ENCODE measurements at regions not wholly inside any gene's neighbourhood (a gene's known extent, or its start where the extent isn't known, plus 50 kb on each side); places are given as distances from the start of the nearest gene placed in this dataset.

DNA sequence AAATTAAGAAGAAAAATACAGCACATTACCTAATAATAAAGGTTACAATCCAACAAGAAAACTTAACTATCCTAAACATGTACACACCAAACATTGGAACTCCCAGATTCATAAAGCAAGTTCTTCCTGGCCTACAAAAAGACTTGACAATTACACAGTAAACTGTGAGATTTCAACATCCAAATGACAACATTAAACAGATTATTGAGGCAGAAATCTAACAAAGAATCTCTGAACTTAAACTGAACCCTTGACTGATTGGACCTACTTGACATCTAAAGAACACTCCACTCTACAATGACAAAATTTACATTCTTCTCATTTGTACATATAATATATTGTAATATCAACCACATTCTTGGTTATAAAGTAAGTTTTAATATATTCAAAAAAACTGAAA is 1341.3 kb downstream of the LRFN5 start:
- no peak overlapping the region for H3K4me3 ChIP-seq
- H3K27ac ChIP-seq = no peak overlapping the region
- in situ Hi-C loops (cut with MboI; ENCODE audit: low pct_ligation_motif_present in 1 of 4, low pct_unique_long_range_greater_than_20kb in 1 of 4, low sequenced_read_pairs in 3 of 4) = no loop called here
- DNase-seq = no peak
- H3K36me3 ChIP-seq = no peaks in the 10 kb centered on the region
- no peaks in the 10 kb centered on the region for H3K9me3 ChIP-seq
- intact Hi-C loops (cut with DNase I; ENCODE audit: low total_unique reads) = no loop called here
- no peaks in the 10 kb centered on the region for H3K27me3 ChIP-seq
- TF ChIP-seq POLR2AphosphoS5 (IDR thresholded peaks at IDR 0.05) (no peak), POLR2A (IDR thresholded peaks at IDR 0.05) (no peak), EP300 (IDR thresholded peaks at IDR 0.05; ENCODE audit: low read depth) (no peak)
- TF ChIP-seq, protein P1, sequence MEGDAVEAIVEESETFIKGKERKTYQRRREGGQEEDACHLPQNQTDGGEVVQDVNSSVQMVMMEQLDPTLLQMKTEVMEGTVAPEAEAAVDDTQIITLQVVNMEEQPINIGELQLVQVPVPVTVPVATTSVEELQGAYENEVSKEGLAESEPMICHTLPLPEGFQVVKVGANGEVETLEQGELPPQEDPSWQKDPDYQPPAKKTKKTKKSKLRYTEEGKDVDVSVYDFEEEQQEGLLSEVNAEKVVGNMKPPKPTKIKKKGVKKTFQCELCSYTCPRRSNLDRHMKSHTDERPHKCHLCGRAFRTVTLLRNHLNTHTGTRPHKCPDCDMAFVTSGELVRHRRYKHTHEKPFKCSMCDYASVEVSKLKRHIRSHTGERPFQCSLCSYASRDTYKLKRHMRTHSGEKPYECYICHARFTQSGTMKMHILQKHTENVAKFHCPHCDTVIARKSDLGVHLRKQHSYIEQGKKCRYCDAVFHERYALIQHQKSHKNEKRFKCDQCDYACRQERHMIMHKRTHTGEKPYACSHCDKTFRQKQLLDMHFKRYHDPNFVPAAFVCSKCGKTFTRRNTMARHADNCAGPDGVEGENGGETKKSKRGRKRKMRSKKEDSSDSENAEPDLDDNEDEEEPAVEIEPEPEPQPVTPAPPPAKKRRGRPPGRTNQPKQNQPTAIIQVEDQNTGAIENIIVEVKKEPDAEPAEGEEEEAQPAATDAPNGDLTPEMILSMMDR (IDR thresholded peaks at IDR 0.05) = no peak
- no peaks in the 10 kb centered on the region for H3K4me1 ChIP-seq

GRCh38 chr14:42944284-42944683 is 1337.6 kb downstream of the LRFN5 start:
- Histone ChIP-seq H3K4me3 (no peak overlapping the region), H3K27me3 (no peaks in the 10 kb centered on the region), H3K9me3 (no peaks in the 10 kb centered on the region), H3K36me3 (no peaks in the 10 kb centered on the region), H3K27ac (no peak overlapping the region), H3K4me1 (no peaks in the 10 kb centered on the region)
- intact Hi-C loops (cut with DNase I; ENCODE audit: low total_unique reads) = no loop called here
- in situ Hi-C loops (cut with MboI; ENCODE audit: low pct_ligation_motif_present in 1 of 4, low pct_unique_long_range_greater_than_20kb in 1 of 4, low sequenced_read_pairs in 3 of 4) = no loop called here
- no peak for DNase-seq
- WGBS, 2 donors (ENCODE audit: low coverage in 1 of 2) = 69 to 83% methylated on average over 2 of the region's 2 CpGs
- TF ChIP-seq POLR2A (IDR thresholded peaks at IDR 0.05) = no peak
- no peak for TF ChIP-seq EP300 (IDR thresholded peaks at IDR 0.05; ENCODE audit: low read depth)
- TF ChIP-seq, protein P1 (IDR thresholded peaks at IDR 0.05) = no peak
- TF ChIP-seq POLR2AphosphoS5 (IDR thresholded peaks at IDR 0.05) = no peak

- TF ChIP-seq POLR2A (IDR thresholded peaks at IDR 0.05) = no peak
- no peak overlapping the region for H3K27ac ChIP-seq
- intact Hi-C loops (cut with DNase I; ENCODE audit: low total_unique reads) = no loop called here
- DNase-seq = no peak
- H3K9me3 ChIP-seq = no peaks in the 10 kb centered on the region
- 78 to 88% methylated on average over 2 of the region's 2 CpGs for WGBS, 2 donors (ENCODE audit: low coverage in 1 of 2)
- H3K36me3 ChIP-seq = no peaks in the 10 kb centered on the region
- no peaks in the 10 kb centered on the region for H3K27me3 ChIP-seq
- no peaks in the 10 kb centered on the region for H3K4me1 ChIP-seq
- in situ Hi-C loops (cut with MboI; ENCODE audit: low pct_ligation_motif_present in 1 of 4, low pct_unique_long_range_greater_than_20kb in 1 of 4, low sequenced_read_pairs in 3 of 4) = no loop called here
- no peak overlapping the region for H3K4me3 ChIP-seq
These were observed 1324.6 kb downstream of the LRFN5 start for GRCh38 chr14:42931308-42931707.

- no peaks in the 10 kb centered on the region for H3K9me3 ChIP-seq
- H3K4me3 ChIP-seq = no peak overlapping the region
- peak; percentile 9 for DNase-seq
- TF ChIP-seq EP300 (IDR thresholded peaks at IDR 0.05; ENCODE audit: low read depth) (no peak), POLR2AphosphoS5 (IDR thresholded peaks at IDR 0.05) (no peak), POLR2A (IDR thresholded peaks at IDR 0.05) (no peak)
- TF ChIP-seq, protein P1 (IDR thresholded peaks at IDR 0.05) = no peak
- H3K27ac ChIP-seq = no peak overlapping the region
- intact Hi-C loops (cut with DNase I; ENCODE audit: low total_unique reads) = no loop called here
- no peaks in the 10 kb centered on the region for H3K27me3 ChIP-seq
- no peaks in the 10 kb centered on the region for H3K4me1 ChIP-seq
- in situ Hi-C loops (cut with MboI; ENCODE audit: low pct_ligation_motif_present in 1 of 4, low pct_unique_long_range_greater_than_20kb in 1 of 4, low sequenced_read_pairs in 3 of 4) = no loop called here
- WGBS, 2 donors (ENCODE audit: low coverage in 1 of 2) = 6 to 47% methylated on average over 2 to 5 of the region's 5 CpGs
- no peaks in the 10 kb centered on the region for H3K36me3 ChIP-seq
These were observed 1323.3 kb downstream of the LRFN5 start for GRCh38 chr14:42929806-42930480.

DNA sequence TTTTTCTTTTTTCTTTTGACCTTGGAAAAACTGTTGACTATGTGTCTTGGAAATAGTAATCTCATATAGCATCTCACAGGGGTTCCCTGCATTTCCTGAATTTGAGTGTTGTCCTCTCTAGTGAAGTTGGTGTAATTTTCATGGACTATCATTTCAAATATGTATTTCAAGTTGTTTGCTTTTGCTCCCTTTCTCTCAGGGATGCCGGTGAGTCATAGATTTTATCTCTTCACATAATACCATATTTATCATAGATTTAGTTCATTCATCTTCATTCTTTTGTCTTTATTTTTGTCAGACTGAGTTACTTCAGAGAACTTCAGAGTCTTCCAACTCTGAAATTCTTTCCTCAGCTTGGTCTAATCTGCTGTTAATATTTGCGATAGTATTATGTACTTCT is 1320.6 kb downstream of the LRFN5 start:
- no peak for TF ChIP-seq POLR2AphosphoS5 (IDR thresholded peaks at IDR 0.05)
- in situ Hi-C loops (cut with MboI; ENCODE audit: low pct_ligation_motif_present in 1 of 4, low pct_unique_long_range_greater_than_20kb in 1 of 4, low sequenced_read_pairs in 3 of 4) = no loop called here
- no peak overlapping the region for H3K4me3 ChIP-seq
- H3K27me3 ChIP-seq = no peaks in the 10 kb centered on the region
- intact Hi-C loops (cut with DNase I; ENCODE audit: low total_unique reads) = no loop called here
- H3K36me3 ChIP-seq = no peaks in the 10 kb centered on the region
- H3K4me1 ChIP-seq = no peaks in the 10 kb centered on the region
- H3K9me3 ChIP-seq = no peaks in the 10 kb centered on the region
- H3K27ac ChIP-seq = no peak overlapping the region
- 92 to 97% methylated on average over 2 of the region's 2 CpGs for WGBS, 2 donors (ENCODE audit: low coverage in 1 of 2)
- DNase-seq = no peak
